ENCODE measurements at regions not wholly inside any gene's neighbourhood (a gene's known extent, or its start where the extent isn't known, plus 50 kb on each side); places are given as distances from the start of the nearest gene placed in this dataset.

- TF ChIP-seq HDAC6 (IDR thresholded peaks at IDR 0.05; ENCODE audit: unreplicated experiment) (no peak), LARP7 (IDR thresholded peaks at IDR 0.05) (no peak), SP1 (IDR thresholded peaks at IDR 0.05; ENCODE audit: low read depth, low read length) (no peak), CTCF (IDR thresholded peaks at IDR 0.05 in 2 of 3, conservative IDR thresholded peaks at IDR 0.05 in 1 of 3; ENCODE audit: control insufficient read depth in 2 of 3, extremely low read depth in 1 of 3, insufficient read depth in 1 of 3, low read depth in 3 of 3, low read length in 3 of 3) (no peak), SRF (IDR thresholded peaks at IDR 0.05; ENCODE audit: low read depth in 2 of 2, low read length in 2 of 2) (no peak), MAX (IDR thresholded peaks at IDR 0.05; ENCODE audit: low read depth, low read length) (no peak), NFXL1 (IDR thresholded peaks at IDR 0.05; ENCODE audit: borderline replicate concordance) (no peak)
Observed at GRCh38 chr4:17077105-17077504, 178.7 kb upstream of the LDB2 start.
